SU-DHL-6 (cell line): ENCODE measurements at regions not wholly inside any gene's neighbourhood (a gene's known extent, or its start where the extent isn't known, plus 50 kb on each side); places are given as distances from the start of the nearest gene placed in this dataset.

Experiments
- EZH2phosphoT487 ChIP-seq: fragments of 200-600 bp; sonication (generic), shearing (Covaris generic); conservative IDR thresholded peaks from 2 replicates; pipeline ENCODE4 v1.6.1; 2018; ENCODE audit warnings: mild to moderate bottlenecking, antibody characterized with exemption, low read length, moderate library complexity, mixed read lengths
- TF ChIP-seq, protein P1 (sequence below): fragments of 200-600 bp; sonication (generic); IDR thresholded peaks from one replicate; pipeline ENCODE4 v1.5.1; 2017; ENCODE audit warnings: antibody characterized with exemption, mild to moderate bottlenecking, low read length, moderate library complexity; ENCODE audit not compliant: insufficient read depth, poor library complexity, severe bottlenecking

GRCh38 chr4:63986253-63986652, 423.0 kb downstream of the TECRL start:
- TF ChIP-seq, protein P1, sequence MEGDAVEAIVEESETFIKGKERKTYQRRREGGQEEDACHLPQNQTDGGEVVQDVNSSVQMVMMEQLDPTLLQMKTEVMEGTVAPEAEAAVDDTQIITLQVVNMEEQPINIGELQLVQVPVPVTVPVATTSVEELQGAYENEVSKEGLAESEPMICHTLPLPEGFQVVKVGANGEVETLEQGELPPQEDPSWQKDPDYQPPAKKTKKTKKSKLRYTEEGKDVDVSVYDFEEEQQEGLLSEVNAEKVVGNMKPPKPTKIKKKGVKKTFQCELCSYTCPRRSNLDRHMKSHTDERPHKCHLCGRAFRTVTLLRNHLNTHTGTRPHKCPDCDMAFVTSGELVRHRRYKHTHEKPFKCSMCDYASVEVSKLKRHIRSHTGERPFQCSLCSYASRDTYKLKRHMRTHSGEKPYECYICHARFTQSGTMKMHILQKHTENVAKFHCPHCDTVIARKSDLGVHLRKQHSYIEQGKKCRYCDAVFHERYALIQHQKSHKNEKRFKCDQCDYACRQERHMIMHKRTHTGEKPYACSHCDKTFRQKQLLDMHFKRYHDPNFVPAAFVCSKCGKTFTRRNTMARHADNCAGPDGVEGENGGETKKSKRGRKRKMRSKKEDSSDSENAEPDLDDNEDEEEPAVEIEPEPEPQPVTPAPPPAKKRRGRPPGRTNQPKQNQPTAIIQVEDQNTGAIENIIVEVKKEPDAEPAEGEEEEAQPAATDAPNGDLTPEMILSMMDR = no peak
- no peak for TF ChIP-seq EZH2phosphoT487
